ENCODE measurements at regions not wholly inside any gene's neighbourhood (a gene's known extent, or its start where the extent isn't known, plus 50 kb on each side); places are given as distances from the start of the nearest gene placed in this dataset.
"Not testable (repeated sequence)": the region's sequence is repeated elsewhere in the genome, so short reads cannot be mapped to it uniquely, and the experiment has no call there.

DNA sequence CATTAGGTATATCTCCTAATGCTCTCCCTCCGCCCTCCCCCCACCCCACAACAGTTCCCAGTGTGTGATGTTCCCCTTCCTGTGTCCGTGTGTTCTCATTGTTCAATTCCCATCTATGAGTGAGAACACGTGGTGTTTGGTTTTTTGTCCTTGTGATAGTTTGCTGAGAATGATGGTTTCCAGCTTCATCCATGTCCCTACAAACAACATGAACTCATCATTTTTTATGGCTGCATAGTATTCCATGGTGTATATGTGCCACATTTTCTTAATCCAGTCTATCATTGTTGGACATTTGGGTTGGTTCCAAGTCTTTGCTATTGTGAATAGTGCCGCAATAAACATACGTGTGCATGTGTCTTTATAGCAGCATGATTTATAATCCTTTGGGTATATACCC, 505.3 kb downstream of the CSNK1G3 start:
- H4K20me1 ChIP-seq (replicated peaks; ENCODE audit: control insufficient read depth, extremely low read depth, insufficient read depth, low read length); H3K4me1 ChIP-seq (ENCODE audit: control insufficient read depth, extremely low read depth, insufficient read depth, low read length); H3K9ac ChIP-seq (replicated peaks; ENCODE audit: extremely low read depth, insufficient read depth, low read length); H3K9me3 ChIP-seq (replicated peaks; ENCODE audit: control insufficient read depth, insufficient read depth, low read length); DNase-seq (ENCODE audit: low read depth, low spot score); H3K27me3 ChIP-seq (ENCODE audit: control insufficient read depth in 2 of 2, insufficient read depth in 2 of 2, low read length in 2 of 2); H3K27ac ChIP-seq (ENCODE audit: insufficient read depth, low read depth, low read length); FAIRE-seq; H3K9me1 ChIP-seq (replicated peaks; ENCODE audit: control insufficient read depth, extremely low read depth, insufficient read depth, low read length); H3K79me2 ChIP-seq (ENCODE audit: control insufficient read depth, insufficient read depth, low read length); BruUV-seq (replicated peaks); dilution Hi-C loops (cut with MboI; ENCODE audit: extremely low pct_ligation_motif_present, low sequenced_read_pairs); intact Hi-C loops (cut with micrococcal nuclease); H2AFZ ChIP-seq (ENCODE audit: low read depth, low read length); H3K36me3 ChIP-seq (ENCODE audit: control insufficient read depth in 2 of 2, extremely low read depth in 1 of 2, insufficient read depth in 2 of 2, low read length in 2 of 2); CTCF ChIA-PET; H3K4me2 ChIP-seq (ENCODE audit: insufficient read depth, low read length); H3K4me3 ChIP-seq (replicated peaks in 1 of 3; ENCODE audit: insufficient read depth in 1 of 3, low read depth in 1 of 3, low read length in 3 of 3); POLR2A ChIA-PET: not testable (repeated sequence)

- H3K36me3 ChIP-seq (ENCODE audit: control insufficient read depth in 2 of 2, extremely low read depth in 1 of 2, insufficient read depth in 2 of 2, low read length in 2 of 2): no peaks in the 10 kb centered on the region
- POLR2A ChIA-PET: no interaction called here
- no peaks in the 10 kb centered on the region for H3K9me3 ChIP-seq (replicated peaks; ENCODE audit: control insufficient read depth, insufficient read depth, low read length)
- FAIRE-seq: no peak
- H2AFZ ChIP-seq (ENCODE audit: low read depth, low read length): no peak overlapping the region
- TF ChIP-seq MYC (IDR thresholded peaks at IDR 0.05; ENCODE audit: low read depth, low read length): no peak
- TF ChIP-seq EZH2 (IDR thresholded peaks at IDR 0.05; ENCODE audit: borderline replicate concordance, low read depth, low read length, severe bottlenecking): no peak
- no peak for TF ChIP-seq GATA2 (IDR thresholded peaks at IDR 0.05; ENCODE audit: insufficient read depth, insufficient read length, low read depth, low read length)
- no peak for TF ChIP-seq POLR2A (IDR thresholded peaks at IDR 0.05; ENCODE audit: low read depth, low read length)
- no peak for TF ChIP-seq POLR2AphosphoS5 (IDR thresholded peaks at IDR 0.05; ENCODE audit: insufficient read depth, low read depth, low read length)
- TF ChIP-seq FOS (IDR thresholded peaks at IDR 0.05; ENCODE audit: borderline replicate concordance, insufficient read depth, low read length): no peak
- TF ChIP-seq JUN (IDR thresholded peaks at IDR 0.05; ENCODE audit: borderline replicate concordance, insufficient read depth, insufficient read length, low read depth): no peak
- TF ChIP-seq, protein P1, sequence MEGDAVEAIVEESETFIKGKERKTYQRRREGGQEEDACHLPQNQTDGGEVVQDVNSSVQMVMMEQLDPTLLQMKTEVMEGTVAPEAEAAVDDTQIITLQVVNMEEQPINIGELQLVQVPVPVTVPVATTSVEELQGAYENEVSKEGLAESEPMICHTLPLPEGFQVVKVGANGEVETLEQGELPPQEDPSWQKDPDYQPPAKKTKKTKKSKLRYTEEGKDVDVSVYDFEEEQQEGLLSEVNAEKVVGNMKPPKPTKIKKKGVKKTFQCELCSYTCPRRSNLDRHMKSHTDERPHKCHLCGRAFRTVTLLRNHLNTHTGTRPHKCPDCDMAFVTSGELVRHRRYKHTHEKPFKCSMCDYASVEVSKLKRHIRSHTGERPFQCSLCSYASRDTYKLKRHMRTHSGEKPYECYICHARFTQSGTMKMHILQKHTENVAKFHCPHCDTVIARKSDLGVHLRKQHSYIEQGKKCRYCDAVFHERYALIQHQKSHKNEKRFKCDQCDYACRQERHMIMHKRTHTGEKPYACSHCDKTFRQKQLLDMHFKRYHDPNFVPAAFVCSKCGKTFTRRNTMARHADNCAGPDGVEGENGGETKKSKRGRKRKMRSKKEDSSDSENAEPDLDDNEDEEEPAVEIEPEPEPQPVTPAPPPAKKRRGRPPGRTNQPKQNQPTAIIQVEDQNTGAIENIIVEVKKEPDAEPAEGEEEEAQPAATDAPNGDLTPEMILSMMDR (IDR thresholded peaks at IDR 0.05; ENCODE audit: extremely low read depth in 1 of 2, insufficient read depth in 1 of 2, low read depth in 1 of 2, low read length in 2 of 2): no peak
- TF ChIP-seq, protein P2, sequence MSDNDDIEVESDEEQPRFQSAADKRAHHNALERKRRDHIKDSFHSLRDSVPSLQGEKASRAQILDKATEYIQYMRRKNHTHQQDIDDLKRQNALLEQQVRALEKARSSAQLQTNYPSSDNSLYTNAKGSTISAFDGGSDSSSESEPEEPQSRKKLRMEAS (IDR thresholded peaks at IDR 0.05; ENCODE audit: insufficient read depth, insufficient read length): no peak
- no TSS peak for BruUV-seq (replicated peaks)
- H4K20me1 ChIP-seq (replicated peaks; ENCODE audit: control insufficient read depth, extremely low read depth, insufficient read depth, low read length): no peaks in the 10 kb centered on the region
- H3K79me2 ChIP-seq (ENCODE audit: control insufficient read depth, insufficient read depth, low read length): no peaks in the 10 kb centered on the region
- no peak for DNase-seq (ENCODE audit: low read depth, low spot score)
- dilution Hi-C loops (cut with MboI; ENCODE audit: extremely low pct_ligation_motif_present, low sequenced_read_pairs): no loop called here
- H3K4me1 ChIP-seq (ENCODE audit: control insufficient read depth, extremely low read depth, insufficient read depth, low read length): no peaks in the 10 kb centered on the region
- H3K4me3 ChIP-seq (replicated peaks in 1 of 3; ENCODE audit: insufficient read depth in 1 of 3, low read depth in 1 of 3, low read length in 3 of 3): no peak overlapping the region
- H3K9ac ChIP-seq (replicated peaks; ENCODE audit: extremely low read depth, insufficient read depth, low read length): no peak overlapping the region
- H3K27ac ChIP-seq (ENCODE audit: insufficient read depth, low read depth, low read length): no peak overlapping the region
- H3K9me1 ChIP-seq (replicated peaks; ENCODE audit: control insufficient read depth, extremely low read depth, insufficient read depth, low read length): no peaks in the 10 kb centered on the region
- intact Hi-C loops (cut with micrococcal nuclease): no loop called here
- CTCF ChIA-PET: no interaction called here
- no peaks in the 10 kb centered on the region for H3K27me3 ChIP-seq (ENCODE audit: control insufficient read depth in 2 of 2, insufficient read depth in 2 of 2, low read length in 2 of 2)
- no peak overlapping the region for H3K4me2 ChIP-seq (ENCODE audit: insufficient read depth, low read length)
These were observed 495.9 kb downstream of the CSNK1G3 start for GRCh38 chr5:124007675-124008398.

Data from endothelial cell of umbilical vein (primary cell).